NCI-H526 (cell line): ENCODE measurements at regions not wholly inside any gene's neighbourhood (a gene's known extent, or its start where the extent isn't known, plus 50 kb on each side); places are given as distances from the start of the nearest gene placed in this dataset.
"Not testable (repeated sequence)": the region's sequence is repeated elsewhere in the genome, so short reads cannot be mapped to it uniquely, and the experiment has no call there.

Experiments used
- DNase-seq, 2 experiments: peaks; one replicate each; lab custom pipeline; 2025; lab: John Stamatoyannopoulos, UW

GRCh38 chr11:70894566-70895365, 357.6 kb downstream of the SHANK2 start:
- no peak for DNase-seq

GRCh38 chr11:70895366-70895670, 357.1 kb downstream of the SHANK2 start:
- DNase-seq = no peak

GRCh38 chr11:70897429-70897828, 354.9 kb downstream of the SHANK2 start:
- no peak for DNase-seq

GRCh38 chr11:70899616-70900015, 352.8 kb downstream of the SHANK2 start:
- no peak for DNase-seq

- DNase-seq = no peak
Observed at GRCh38 chr11:70900540-70900939, 351.8 kb downstream of the SHANK2 start.

GRCh38 chr11:70901951-70902521, 350.3 kb downstream of the SHANK2 start:
- DNase-seq = peak in 1 of 2 experiments; percentile 16

- DNase-seq = not testable (repeated sequence)
Observed at GRCh38 chr11:70903229-70903628, 349.1 kb downstream of the SHANK2 start.

GRCh38 chr11:70906101-70906500, 346.3 kb downstream of the SHANK2 start:
- DNase-seq = no peak

GRCh38 chr11:70908223-70908622, 344.2 kb downstream of the SHANK2 start:
- DNase-seq = no peak

GRCh38 chr11:70910835-70911234, 341.5 kb downstream of the SHANK2 start:
- no peak for DNase-seq

- DNase-seq = no peak
Observed at GRCh38 chr11:70912226-70912840, 340.0 kb downstream of the SHANK2 start.

- peak; percentile 97 to 99 for DNase-seq
Observed at GRCh38 chr11:70913715-70914231, 338.6 kb downstream of the SHANK2 start.

GRCh38 chr11:70914496-70914895, 337.9 kb downstream of the SHANK2 start:
- DNase-seq = no peak

GRCh38 chr11:70915158-70915985, 337.0 kb downstream of the SHANK2 start:
- DNase-seq = no peak

GRCh38 chr11:70916351-70916750, 336.0 kb downstream of the SHANK2 start:
- no peak for DNase-seq

GRCh38 chr11:70918242-70918641, 334.1 kb downstream of the SHANK2 start:
- no peak for DNase-seq

GRCh38 chr11:70921804-70922203, 330.6 kb downstream of the SHANK2 start:
- DNase-seq = no peak

GRCh38 chr11:70924108-70924507, 328.3 kb downstream of the SHANK2 start:
- DNase-seq = no peak

- DNase-seq = no peak
Observed at GRCh38 chr11:70925238-70925637, 327.1 kb downstream of the SHANK2 start.

- peak; percentile 25 to 33 for DNase-seq
Observed at GRCh38 chr11:70926543-70927201, 325.7 kb downstream of the SHANK2 start.

GRCh38 chr11:70928854-70929598, 323.4 kb downstream of the SHANK2 start:
- DNase-seq = peak; percentile 28 to 47
